ENCODE measurements at regions not wholly inside any gene's neighbourhood (a gene's known extent, or its start where the extent isn't known, plus 50 kb on each side); places are given as distances from the start of the nearest gene placed in this dataset.

DNA sequence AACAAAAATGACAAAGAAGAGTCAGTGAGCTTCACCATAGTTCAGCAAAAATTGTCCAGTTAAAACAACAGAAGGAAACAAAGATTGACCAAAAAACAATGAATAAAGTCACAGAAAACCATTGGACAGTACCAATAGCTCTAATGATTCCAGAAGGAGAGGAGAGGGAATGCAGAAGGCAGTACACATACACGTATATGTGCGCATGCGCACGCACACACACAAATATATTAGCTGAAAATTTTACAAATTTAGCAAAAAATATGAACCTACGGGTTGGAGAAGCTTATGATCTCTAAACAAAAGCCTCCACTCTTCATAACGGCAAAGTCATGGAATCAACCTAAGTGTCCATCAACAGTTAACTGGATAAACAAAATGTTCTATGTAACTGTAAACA is 120.3 kb upstream of the MON1B start:
- no peaks in the 10 kb centered on the region for H3K27me3 Mint-ChIP-seq (ENCODE audit: low read depth)
- DNase-seq (ENCODE audit: low spot score) (no peak), ATAC-seq (no peak)
- peaks cover 9% of the 10 kb centered on the region; the same call in 1 of the 2 replicates for H3K36me3 Mint-ChIP-seq
- H3K27ac Mint-ChIP-seq = no peak overlapping the region
- TF ChIP-seq, protein P1, sequence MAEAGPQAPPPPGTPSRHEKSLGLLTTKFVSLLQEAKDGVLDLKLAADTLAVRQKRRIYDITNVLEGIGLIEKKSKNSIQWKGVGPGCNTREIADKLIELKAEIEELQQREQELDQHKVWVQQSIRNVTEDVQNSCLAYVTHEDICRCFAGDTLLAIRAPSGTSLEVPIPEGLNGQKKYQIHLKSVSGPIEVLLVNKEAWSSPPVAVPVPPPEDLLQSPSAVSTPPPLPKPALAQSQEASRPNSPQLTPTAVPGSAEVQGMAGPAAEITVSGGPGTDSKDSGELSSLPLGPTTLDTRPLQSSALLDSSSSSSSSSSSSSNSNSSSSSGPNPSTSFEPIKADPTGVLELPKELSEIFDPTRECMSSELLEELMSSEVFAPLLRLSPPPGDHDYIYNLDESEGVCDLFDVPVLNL (CRISPR knock-in tag; IDR thresholded peaks at IDR 0.05; ENCODE audit: borderline replicate concordance, low read depth) = no peak
- TF ChIP-seq ZNF281 (CRISPR knock-in tag; IDR thresholded peaks at IDR 0.05) = no peak
- no peak for TF ChIP-seq NR2C2 (CRISPR knock-in tag; IDR thresholded peaks at IDR 0.05)
- TF ChIP-seq, protein P2, sequence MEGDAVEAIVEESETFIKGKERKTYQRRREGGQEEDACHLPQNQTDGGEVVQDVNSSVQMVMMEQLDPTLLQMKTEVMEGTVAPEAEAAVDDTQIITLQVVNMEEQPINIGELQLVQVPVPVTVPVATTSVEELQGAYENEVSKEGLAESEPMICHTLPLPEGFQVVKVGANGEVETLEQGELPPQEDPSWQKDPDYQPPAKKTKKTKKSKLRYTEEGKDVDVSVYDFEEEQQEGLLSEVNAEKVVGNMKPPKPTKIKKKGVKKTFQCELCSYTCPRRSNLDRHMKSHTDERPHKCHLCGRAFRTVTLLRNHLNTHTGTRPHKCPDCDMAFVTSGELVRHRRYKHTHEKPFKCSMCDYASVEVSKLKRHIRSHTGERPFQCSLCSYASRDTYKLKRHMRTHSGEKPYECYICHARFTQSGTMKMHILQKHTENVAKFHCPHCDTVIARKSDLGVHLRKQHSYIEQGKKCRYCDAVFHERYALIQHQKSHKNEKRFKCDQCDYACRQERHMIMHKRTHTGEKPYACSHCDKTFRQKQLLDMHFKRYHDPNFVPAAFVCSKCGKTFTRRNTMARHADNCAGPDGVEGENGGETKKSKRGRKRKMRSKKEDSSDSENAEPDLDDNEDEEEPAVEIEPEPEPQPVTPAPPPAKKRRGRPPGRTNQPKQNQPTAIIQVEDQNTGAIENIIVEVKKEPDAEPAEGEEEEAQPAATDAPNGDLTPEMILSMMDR (IDR thresholded peaks at IDR 0.05) = no peak
- TF ChIP-seq TCF7 (CRISPR knock-in tag; IDR thresholded peaks at IDR 0.05; ENCODE audit: low read depth) = no peak
- no peak for TF ChIP-seq NR3C1 (CRISPR knock-in tag; conservative IDR thresholded peaks at IDR 0.05; ENCODE audit: low read depth)
- TF ChIP-seq ZNF416 (CRISPR knock-in tag; IDR thresholded peaks at IDR 0.05) = no peak
- TF ChIP-seq AR (CRISPR knock-in tag; IDR thresholded peaks at IDR 0.05) = no peak
- no peak for TF ChIP-seq ZMAT4 (CRISPR knock-in tag; IDR thresholded peaks at IDR 0.05)
- TF ChIP-seq, protein P3, sequence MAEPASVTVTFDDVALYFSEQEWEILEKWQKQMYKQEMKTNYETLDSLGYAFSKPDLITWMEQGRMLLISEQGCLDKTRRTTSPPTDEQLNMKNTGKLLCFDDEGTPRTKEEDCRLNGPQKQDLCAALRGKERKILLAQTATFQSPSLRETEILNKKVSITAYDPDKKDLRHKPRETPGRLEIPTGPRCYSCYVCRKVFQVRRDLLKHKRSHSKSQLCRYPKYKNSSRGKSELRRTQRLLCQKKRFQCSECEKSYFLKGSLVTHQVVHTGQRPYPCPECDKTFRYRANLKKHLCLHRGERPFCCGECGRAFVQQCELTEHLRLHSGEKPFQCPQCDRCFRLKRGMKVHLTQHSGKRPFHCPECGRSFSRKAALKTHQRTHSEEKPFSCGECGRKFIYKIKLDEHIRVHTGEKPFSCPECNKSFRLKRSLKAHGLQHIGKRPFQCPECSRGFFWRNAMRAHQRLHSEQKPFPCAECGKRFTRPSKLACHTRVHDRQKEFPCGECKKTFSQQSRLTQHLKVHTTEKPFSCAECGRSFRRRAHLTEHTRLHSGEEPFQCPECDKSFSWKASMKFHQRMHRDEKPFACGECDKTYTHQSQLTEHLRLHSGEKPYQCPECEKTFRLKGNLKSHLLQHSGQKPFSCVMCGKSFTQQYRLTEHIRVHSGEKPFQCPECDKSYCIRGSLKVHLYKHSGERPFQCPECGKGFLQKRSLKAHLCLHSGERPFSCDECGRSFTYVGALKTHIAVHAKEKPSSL (CRISPR knock-in tag; conservative IDR thresholded peaks at IDR 0.05) = no peak
- TF ChIP-seq JUN (CRISPR knock-in tag; IDR thresholded peaks at IDR 0.05) = no peak
- no peak for TF ChIP-seq OVOL2 (CRISPR knock-in tag; IDR thresholded peaks at IDR 0.05; ENCODE audit: borderline replicate concordance)
- no peak for TF ChIP-seq TEAD1 (CRISPR knock-in tag; IDR thresholded peaks at IDR 0.05)
- TF ChIP-seq ELF4 (CRISPR knock-in tag; IDR thresholded peaks at IDR 0.05; ENCODE audit: low read depth) = no peak
- no peak for TF ChIP-seq CBFB (CRISPR knock-in tag; IDR thresholded peaks at IDR 0.05; ENCODE audit: low read depth)
- TF ChIP-seq ESRRA (CRISPR knock-in tag; IDR thresholded peaks at IDR 0.05; ENCODE audit: borderline replicate concordance) = no peak
- no peak for TF ChIP-seq PRRX2 (CRISPR knock-in tag; IDR thresholded peaks at IDR 0.05)
- TF ChIP-seq ZBTB43 (CRISPR knock-in tag; IDR thresholded peaks at IDR 0.05) = no peak
- ChIA-PET CTCF (interaction anchor here (0.8 kb wide), 1 partner anchor 101 kb away, joined by 3 read pairs; no protein-coding TSS in a partner anchor), POLR2A (no interaction called here)
- peaks cover 9% of the 10 kb centered on the region for H3K4me1 Mint-ChIP-seq
- H3K9me3 Mint-ChIP-seq = peaks cover 50% of the 10 kb centered on the region
- H3K4me3 Mint-ChIP-seq = no peak overlapping the region

All from WTC11 (cell line).